ENCODE measurements at regions not wholly inside any gene's neighbourhood (a gene's known extent, or its start where the extent isn't known, plus 50 kb on each side); places are given as distances from the start of the nearest gene placed in this dataset.
A peak's percentile ranks its signal among the peaks of the same experiment; 100 is the strongest.

DNA sequence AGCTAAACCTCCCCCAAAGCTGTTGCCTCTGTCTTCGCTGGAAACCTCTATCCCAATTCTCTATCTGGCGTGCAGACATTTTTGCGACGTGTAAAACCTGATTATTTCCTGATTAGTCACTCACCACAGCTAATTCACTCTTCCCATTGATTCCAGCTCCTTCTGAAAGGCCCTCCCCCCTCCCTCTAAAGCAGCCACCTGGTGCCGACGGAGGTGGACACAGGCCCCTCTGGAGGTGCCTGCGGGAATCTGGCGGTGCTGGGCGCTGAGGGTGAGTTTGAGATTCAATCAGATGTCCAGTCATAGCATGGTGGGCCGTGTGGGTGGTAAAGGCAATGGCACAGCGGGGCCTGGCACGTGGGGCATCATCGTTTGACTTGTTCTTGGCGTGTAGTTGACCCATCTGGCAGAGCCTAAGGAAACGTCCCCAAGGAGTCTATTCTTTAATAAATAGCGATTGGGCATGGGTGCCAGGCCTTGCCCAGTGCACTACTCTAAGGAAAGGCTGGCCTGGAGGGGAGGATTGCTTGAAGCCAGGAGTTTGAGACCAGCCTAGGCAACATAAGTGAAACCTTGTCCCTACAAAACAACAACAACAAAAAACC lies 271.1 kb upstream of the MVB12B start:
- no peaks in the 10 kb centered on the region for H3K36me3 ChIP-seq (ENCODE audit: control insufficient read depth in 2 of 2, extremely low read depth in 1 of 2, insufficient read depth in 2 of 2, low read length in 2 of 2)
- H3K4me2 ChIP-seq (ENCODE audit: control insufficient read depth, extremely low read depth, insufficient read depth, low read depth, low read length): no peak overlapping the region
- peaks cover 5% of the 10 kb centered on the region for H3K4me1 ChIP-seq (ENCODE audit: control insufficient read depth, extremely low read depth, insufficient read depth, low read length)
- no peak overlapping the region for H2AFZ ChIP-seq (ENCODE audit: control insufficient read depth, low read length)
- peaks cover 43% of the 10 kb centered on the region for H3K27me3 ChIP-seq (ENCODE audit: control insufficient read depth, extremely low read depth, insufficient read depth, low read length)
- TF ChIP-seq, protein P1, sequence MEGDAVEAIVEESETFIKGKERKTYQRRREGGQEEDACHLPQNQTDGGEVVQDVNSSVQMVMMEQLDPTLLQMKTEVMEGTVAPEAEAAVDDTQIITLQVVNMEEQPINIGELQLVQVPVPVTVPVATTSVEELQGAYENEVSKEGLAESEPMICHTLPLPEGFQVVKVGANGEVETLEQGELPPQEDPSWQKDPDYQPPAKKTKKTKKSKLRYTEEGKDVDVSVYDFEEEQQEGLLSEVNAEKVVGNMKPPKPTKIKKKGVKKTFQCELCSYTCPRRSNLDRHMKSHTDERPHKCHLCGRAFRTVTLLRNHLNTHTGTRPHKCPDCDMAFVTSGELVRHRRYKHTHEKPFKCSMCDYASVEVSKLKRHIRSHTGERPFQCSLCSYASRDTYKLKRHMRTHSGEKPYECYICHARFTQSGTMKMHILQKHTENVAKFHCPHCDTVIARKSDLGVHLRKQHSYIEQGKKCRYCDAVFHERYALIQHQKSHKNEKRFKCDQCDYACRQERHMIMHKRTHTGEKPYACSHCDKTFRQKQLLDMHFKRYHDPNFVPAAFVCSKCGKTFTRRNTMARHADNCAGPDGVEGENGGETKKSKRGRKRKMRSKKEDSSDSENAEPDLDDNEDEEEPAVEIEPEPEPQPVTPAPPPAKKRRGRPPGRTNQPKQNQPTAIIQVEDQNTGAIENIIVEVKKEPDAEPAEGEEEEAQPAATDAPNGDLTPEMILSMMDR (optimal IDR thresholded peaks at IDR 0.05 in 1 of 3, IDR thresholded peaks at IDR 0.05 in 1 of 3, conservative IDR thresholded peaks at IDR 0.05 in 1 of 3; ENCODE audit: extremely low read depth in 1 of 3, insufficient read depth in 2 of 3, low read length in 3 of 3): no peak
- no peak for TF ChIP-seq EZH2 (IDR thresholded peaks at IDR 0.05; ENCODE audit: low read length)
- H3K4me3 ChIP-seq (ENCODE audit: control insufficient read depth in 2 of 3, extremely low read depth in 1 of 3, insufficient read depth in 2 of 3, low read depth in 1 of 3, low read length in 3 of 3): no peak overlapping the region
- DNase-seq (ENCODE audit: low read depth, low spot score) (no peak), FAIRE-seq (peak; percentile 17)
- H3K79me2 ChIP-seq (ENCODE audit: control insufficient read depth, insufficient read depth, low read length): no peaks in the 10 kb centered on the region
- no peak overlapping the region for H3K9ac ChIP-seq (ENCODE audit: control insufficient read depth, extremely low read depth, insufficient read depth, low read length)
- dilution Hi-C loops (cut with MboI; ENCODE audit: extremely low pct_ligation_motif_present, low sequenced_read_pairs): no loop called here
- H3K27ac ChIP-seq (ENCODE audit: control insufficient read depth, insufficient read depth, low read length): no peak overlapping the region
- H3K9me3 ChIP-seq (ENCODE audit: control insufficient read depth, low read depth, low read length): no peaks in the 10 kb centered on the region
- H4K20me1 ChIP-seq (ENCODE audit: control insufficient read depth, extremely low read depth, insufficient read depth, low read length): no peaks in the 10 kb centered on the region
- no peaks in the 10 kb centered on the region for H3K9me1 ChIP-seq (ENCODE audit: control insufficient read depth, extremely low read depth, insufficient read depth, low read length)

DNA sequence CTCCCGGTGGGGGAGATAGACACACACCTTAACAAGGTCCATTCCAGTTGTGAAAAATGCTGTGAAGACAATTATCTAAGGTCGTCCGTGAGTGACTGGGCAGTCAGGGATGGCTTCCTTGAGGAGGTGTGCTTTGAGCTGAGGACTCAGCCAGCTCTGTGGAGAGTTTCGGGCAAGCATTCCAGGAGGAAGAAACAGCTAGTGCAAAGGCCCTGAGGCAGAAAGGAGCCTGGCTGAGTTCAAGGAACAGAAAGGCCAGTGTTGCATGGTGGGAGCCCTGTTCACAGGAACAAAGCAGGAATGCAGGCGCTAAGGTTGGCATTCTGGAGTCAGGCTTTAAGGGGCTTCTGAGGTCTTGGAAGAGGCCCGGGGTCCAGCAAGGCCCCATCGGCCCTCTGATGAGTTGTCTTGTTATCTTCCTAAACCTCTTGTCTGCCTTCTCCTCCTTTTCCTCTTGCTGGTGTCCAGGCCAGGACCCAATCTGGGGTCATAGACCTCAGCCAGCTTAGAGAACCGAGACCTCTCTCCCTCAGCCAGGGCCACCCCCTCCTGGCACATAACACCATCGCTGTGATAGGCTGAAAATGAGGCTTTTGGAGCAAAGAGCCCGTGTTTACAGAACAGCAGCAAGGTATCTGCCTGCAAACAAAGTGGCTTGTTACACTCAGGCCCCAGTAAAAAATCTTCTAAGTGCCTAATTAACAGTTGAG lies 270.2 kb upstream of the MVB12B start:
- H3K36me3 ChIP-seq (ENCODE audit: control insufficient read depth in 2 of 2, extremely low read depth in 1 of 2, insufficient read depth in 2 of 2, low read length in 2 of 2): no peaks in the 10 kb centered on the region
- no peak for FAIRE-seq
- H3K79me2 ChIP-seq (ENCODE audit: control insufficient read depth, insufficient read depth, low read length): no peaks in the 10 kb centered on the region
- no peak overlapping the region for H2AFZ ChIP-seq (ENCODE audit: control insufficient read depth, low read length)
- H3K9ac ChIP-seq (ENCODE audit: control insufficient read depth, extremely low read depth, insufficient read depth, low read length): no peak overlapping the region
- H3K4me3 ChIP-seq (ENCODE audit: control insufficient read depth in 2 of 3, extremely low read depth in 1 of 3, insufficient read depth in 2 of 3, low read depth in 1 of 3, low read length in 3 of 3): no peak overlapping the region
- H3K4me1 ChIP-seq (ENCODE audit: control insufficient read depth, extremely low read depth, insufficient read depth, low read length): peaks cover 5% of the 10 kb centered on the region
- H3K27ac ChIP-seq (ENCODE audit: control insufficient read depth, insufficient read depth, low read length): no peak overlapping the region
- no peak for TF ChIP-seq EZH2 (IDR thresholded peaks at IDR 0.05; ENCODE audit: low read length)
- TF ChIP-seq, protein P1 (optimal IDR thresholded peaks at IDR 0.05 in 1 of 3, IDR thresholded peaks at IDR 0.05 in 1 of 3, conservative IDR thresholded peaks at IDR 0.05 in 1 of 3; ENCODE audit: extremely low read depth in 1 of 3, insufficient read depth in 2 of 3, low read length in 3 of 3): no peak
- H3K27me3 ChIP-seq (ENCODE audit: control insufficient read depth, extremely low read depth, insufficient read depth, low read length): peaks cover 40% of the 10 kb centered on the region
- dilution Hi-C loops (cut with MboI; ENCODE audit: extremely low pct_ligation_motif_present, low sequenced_read_pairs): no loop called here
- H4K20me1 ChIP-seq (ENCODE audit: control insufficient read depth, extremely low read depth, insufficient read depth, low read length): no peaks in the 10 kb centered on the region
- no peaks in the 10 kb centered on the region for H3K9me3 ChIP-seq (ENCODE audit: control insufficient read depth, low read depth, low read length)
- H3K4me2 ChIP-seq (ENCODE audit: control insufficient read depth, extremely low read depth, insufficient read depth, low read depth, low read length): no peak overlapping the region
- H3K9me1 ChIP-seq (ENCODE audit: control insufficient read depth, extremely low read depth, insufficient read depth, low read length): no peaks in the 10 kb centered on the region
- no peak for DNase-seq (ENCODE audit: low read depth, low spot score)
